NCI-H345 treated with DMSO at 0.1 percent for 48 hours (cell line): ENCODE measurements at regions not wholly inside any gene's neighbourhood (a gene's known extent, or its start where the extent isn't known, plus 50 kb on each side); places are given as distances from the start of the nearest gene placed in this dataset.

Experiments used
- DNase-seq: peaks from one replicate; lab custom pipeline; 2025; ENCODE audit not compliant: unreplicated experiment; lab: John Stamatoyannopoulos, UW

DNA sequence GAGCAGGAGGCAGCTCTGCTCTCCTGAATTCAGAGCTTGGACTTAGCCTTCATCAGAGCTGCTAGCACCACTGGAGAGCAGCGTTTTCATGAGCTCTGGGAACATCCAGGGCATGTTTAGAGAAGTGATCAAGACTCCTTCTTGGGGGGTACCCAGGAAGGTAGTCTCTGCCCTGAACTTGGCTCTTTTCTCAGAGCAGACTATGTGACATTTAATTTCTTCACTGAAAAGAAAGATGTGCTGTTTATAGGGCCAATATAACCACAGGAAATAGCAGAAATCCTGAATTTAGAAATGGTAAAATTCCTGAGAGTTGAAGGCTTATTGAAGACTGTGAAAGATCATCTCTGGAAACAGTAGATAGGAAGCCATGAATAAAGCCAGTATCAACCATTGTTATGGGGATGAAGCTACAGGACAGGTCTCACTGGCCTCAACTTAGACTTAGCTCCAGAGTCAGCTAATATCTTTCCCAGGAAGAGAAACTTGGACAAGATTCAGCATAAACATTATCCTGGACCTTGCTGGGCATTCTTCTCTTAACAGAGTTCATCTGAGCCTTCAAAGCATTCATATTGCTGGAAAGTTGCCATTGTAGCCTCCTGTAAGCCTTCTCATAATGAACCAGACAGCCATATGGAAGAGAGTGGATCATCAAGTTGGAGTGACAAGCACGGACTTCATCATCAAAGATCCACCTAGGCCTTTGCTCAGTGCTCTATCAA lies 386.6 kb upstream of the THBS1 start:
- DNase-seq, result no peak

DNA sequence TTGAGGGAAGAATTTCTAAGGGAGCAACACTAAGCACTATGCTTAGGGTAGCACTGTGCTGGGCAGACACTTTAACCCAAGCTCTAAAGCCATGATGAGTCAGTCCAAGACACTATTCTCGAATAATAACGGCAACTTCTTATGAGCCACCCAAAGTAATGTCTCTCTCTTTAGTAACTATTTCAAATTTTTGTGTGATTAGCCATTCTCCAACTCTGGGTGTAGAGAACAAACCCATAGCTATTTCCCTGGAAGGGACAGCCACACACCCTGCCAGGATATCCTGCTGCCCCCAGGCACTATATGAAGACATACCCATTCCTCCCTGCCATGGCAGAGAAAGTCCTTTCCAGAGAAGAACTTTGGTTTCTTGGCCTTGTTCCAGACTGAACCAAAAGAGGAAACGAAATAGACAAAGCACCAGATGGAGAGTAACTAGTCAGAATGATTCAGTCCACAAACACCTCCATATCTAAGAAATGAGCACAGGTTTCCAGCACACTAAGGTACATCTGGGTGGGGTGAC lies 384.9 kb upstream of the THBS1 start:
- DNase-seq, result no peak

- DNase-seq, result no peak
These were observed 382.6 kb upstream of the THBS1 start for GRCh38 chr15:39198044-39199000.

- no peak for DNase-seq
These were observed 381.8 kb upstream of the THBS1 start for GRCh38 chr15:39199076-39199475.

DNA sequence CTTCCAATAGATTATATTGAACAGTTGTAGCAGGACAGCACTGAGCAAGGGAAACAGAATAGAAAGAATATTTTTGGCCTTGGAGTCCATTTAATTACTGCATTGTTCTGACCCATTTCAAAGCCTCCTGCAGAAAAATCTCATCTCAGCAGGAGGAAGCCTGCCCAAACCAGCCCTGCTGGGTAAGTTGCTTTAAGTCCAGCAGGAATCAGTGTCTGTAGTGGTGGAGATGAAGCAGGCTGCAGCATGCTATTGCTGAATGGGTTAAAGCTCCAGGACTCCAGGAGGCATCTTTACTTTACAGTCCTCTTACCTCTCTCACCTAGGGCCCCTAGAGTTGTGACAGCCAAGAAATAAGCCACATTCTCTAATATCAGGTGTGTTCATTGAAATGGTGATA lies 380.3 kb upstream of the THBS1 start:
- DNase-seq, result no peak

DNA sequence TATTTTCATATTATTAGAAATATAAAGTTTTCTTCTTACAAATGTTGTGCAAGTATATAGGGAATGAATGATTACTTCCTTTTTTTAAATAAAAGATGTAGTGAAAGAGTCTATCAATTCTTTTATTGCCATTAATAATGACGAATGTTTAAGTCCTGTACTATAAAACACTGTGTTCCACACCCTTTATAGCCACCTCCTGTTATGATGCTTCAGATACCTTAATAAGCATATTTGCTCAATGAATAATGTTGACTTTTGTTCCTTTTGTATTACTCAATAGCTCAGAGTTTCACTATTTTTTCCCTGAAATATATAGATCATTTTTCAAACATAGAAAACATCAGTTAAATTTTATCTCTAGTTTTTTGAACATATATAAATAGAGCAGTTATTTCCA lies 378.2 kb upstream of the THBS1 start:
- DNase-seq, result no peak

- no peak for DNase-seq
These were observed 376.8 kb upstream of the THBS1 start for GRCh38 chr15:39204031-39204430.

DNA sequence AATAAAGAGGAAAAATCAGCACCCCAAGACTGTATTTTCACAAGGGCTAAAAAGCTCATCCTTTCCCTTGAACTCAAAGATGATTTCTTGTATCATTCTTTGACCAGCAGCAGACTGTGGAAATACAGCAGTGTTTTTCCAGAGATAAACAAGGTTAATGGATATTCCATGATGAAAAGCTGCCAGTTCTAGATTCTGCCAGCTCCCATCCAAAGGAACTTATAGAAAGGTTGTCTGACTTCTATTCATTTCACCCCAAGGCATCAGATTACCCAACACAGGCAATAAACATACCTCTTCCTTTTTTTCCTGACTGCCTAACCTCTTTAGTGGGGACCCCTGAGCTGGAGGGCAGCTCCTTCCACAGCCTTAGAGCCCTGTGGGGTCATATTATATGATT lies 375.8 kb upstream of the THBS1 start:
- no peak for DNase-seq

- no peak for DNase-seq
These were observed 375.1 kb upstream of the THBS1 start for GRCh38 chr15:39205506-39206371.

- DNase-seq, result no peak
These were observed 373.3 kb upstream of the THBS1 start for GRCh38 chr15:39207532-39208115.

GRCh38 chr15:39208187-39208586 lies 372.7 kb upstream of the THBS1 start:
- DNase-seq, result no peak

DNA sequence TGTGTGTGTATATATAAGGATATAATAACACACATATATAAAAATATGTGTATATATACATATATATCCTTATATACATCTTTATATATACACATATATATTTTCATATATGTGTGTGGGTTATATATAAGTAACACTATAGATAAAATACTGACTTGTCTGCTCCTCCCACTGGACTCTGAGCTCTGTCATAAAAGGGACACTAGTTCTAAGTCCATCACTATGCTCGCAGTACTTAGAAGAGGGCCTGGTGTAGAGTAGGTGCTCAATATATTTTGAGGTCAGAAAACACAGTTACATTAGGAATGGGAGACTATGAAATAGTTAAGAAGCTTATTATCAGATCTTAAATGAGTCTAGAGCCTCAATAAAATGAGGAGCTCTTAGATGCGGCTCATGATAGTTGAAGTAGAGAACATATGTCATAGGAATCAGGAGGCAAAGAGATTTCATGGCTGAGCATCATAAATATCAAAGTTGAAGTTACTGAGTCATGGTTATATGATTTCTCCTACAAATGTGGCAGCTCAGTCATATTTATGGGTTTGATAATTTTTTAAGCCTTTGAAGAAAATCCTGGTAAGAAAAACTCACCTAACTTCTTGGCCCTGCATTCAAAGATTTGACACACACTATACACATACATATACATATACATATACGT lies 371.2 kb upstream of the THBS1 start:
- DNase-seq, result no peak

DNA sequence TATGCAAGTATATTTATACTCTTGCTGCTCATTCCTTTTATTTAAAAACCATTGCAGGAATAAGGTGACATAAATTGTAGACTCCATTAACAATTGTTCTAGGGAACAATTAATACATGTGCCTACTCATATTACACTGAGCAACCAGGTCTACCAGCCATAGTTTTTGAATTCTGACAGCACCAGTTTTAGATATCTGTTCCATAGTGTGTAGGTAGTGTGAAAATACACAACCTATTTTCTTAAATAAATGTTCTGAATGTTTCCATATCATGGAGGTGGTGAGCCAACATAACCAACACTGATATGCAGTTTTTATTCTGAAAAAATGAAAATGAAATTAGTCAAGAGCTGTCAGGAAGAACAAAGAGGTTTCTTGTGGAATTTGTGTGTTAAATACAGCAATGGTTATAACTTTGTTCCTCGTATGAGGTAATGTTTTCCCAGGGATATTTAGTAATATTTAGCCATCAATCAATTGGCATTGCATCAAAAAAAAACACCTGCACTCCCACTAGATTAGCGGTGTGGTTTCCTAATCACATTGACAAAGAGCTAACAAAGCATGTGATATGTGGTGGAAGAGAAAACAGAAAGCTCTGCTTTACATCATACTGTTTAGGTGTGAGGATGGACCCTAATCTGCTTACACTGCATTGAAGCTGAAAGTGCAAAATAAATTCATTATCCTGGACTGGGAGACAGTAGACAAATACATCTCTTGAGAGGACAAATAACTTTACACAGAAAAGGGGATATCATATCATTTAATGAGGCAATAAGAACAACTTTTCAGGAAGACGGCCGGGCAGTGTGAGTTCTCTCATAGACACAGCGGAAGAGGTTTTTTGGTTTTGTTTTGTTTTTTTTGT lies 369.5 kb upstream of the THBS1 start:
- no peak for DNase-seq

DNA sequence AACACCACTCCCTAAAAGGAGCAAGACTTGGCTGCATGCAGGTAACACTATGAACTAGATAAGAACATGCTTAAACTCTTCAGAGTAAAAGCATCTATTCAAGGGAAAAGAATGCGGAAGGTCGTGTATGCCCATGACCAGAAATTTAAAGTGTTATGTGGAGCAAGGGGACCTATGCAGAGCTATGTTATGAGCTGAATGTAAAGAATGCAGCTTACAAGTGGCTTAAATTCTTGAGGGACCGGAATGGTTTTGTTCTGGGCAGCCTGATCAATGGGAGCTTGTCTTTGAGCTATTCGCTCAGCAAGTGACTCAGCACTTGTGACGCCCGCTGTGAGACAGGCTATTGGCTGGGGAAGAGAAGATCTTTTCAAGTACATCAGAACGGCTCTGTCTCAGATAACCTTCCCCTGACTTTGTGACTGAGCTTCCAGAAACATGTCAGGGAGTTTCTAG lies 367.5 kb upstream of the THBS1 start:
- DNase-seq, result no peak

- no peak for DNase-seq
These were observed 365.9 kb upstream of the THBS1 start for GRCh38 chr15:39215015-39215414.

DNA sequence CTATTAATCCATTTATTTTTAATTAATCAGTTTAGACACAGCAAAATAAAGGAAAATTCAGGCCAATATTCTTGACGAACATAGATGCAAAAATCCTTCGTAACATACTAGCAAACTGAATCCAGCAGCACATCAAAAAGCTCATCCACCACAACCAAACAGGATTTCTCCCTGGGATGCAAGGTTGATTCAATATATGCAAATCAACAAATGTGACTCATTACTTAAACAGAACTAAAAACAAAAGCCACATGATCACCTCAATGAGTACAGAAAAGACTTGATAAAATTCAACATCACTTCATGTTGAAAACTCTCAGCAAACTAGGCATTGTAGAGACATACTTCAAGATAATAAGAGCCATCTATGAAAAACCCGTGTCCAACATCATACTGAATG lies 364.1 kb upstream of the THBS1 start:
- DNase-seq, result no peak

DNA sequence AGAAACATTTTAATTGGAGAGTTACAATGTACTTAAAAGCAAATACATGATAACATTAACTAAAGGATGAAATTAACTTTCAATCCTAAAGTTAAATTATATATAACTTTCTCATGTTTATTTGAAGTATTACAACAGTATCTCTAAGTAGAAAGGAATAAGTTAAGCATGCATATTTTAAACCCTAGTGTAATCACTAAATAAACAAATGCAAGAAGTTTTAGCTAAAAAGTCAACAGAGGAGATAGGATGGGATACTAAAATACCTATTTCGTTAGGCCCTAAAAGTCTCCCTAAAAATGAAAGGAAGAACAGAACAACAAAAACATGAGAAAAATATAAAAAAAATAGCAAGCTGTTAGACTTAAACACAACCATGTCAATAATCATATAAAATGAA lies 361.3 kb upstream of the THBS1 start:
- DNase-seq, result no peak

DNA sequence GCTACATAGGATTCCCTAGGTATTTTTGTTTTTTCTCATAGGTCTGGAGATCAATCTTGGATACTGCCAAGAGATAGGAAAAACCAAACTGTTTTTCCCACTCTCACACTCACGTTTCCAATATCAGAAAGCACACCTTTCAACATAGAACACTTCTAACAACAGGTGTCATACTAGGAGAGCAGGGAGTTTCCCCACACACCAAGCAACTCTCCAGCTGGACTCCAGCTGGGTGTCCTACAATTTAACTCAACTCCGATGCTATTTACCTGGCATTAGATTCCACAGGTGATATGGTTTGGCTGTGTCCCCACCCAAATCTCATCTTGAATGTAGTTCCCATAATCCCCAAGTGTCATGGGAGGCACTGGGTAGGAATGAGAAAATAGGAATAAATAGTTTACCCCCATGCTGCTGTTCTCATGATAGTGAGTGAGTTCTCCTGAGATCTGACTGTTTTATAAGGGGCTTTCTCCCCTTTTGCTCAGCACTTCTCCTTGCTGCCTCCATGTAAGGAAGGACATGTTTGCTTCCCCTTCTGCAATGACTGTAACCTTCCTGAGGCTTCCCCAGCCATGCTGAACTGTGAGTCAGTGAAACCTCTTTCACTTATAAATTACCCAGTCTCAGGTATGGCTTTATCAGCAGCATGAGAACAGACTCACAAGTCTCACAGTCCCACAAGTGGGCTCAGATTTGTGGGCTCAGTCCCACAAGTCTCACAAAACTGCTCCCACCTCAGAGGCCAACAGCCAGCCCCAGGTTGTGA lies 354.5 kb upstream of the THBS1 start:
- DNase-seq, result no peak
